Activated naive CD8-positive, alpha-beta T cell treated with anti-CD3 and anti-CD28 coated beads, Interleukin-2, amount 10 ng/mL, durations not matched to agents 7 days and 5 days (primary cell): ENCODE measurements at regions not wholly inside any gene's neighbourhood (a gene's known extent, or its start where the extent isn't known, plus 50 kb on each side); places are given as distances from the start of the nearest gene placed in this dataset.

Experiments
- ATAC-seq: fragments of 150-1000 bp; cut with Tn5 transposase; one replicate; pipeline ENCODE4 v1.10.0; 2021; ENCODE audit warnings: low read depth, moderate library complexity
- POLR2A ChIA-PET: fragments of 350-600 bp; sonication (Branson Sonifier 250); formaldehyde crosslinking; loops from one replicate; lab custom pipeline; 2021; ENCODE audit warnings: antibody characterized with exemption; lab: Charles Lee
- DNase-seq: peaks from one replicate; pipeline ENCODE4 v3.0.0; 2021
- H3K27ac Mint-ChIP-seq: one replicate; pipeline ENCODE4 v1.8.0; 2022; ENCODE audit warnings: mild to moderate bottlenecking, mixed read lengths
- H3K27me3 Mint-ChIP-seq: one replicate; pipeline ENCODE4 v1.8.0; 2022; ENCODE audit warnings: mild to moderate bottlenecking, moderate library complexity, mixed read lengths
- H3K36me3 Mint-ChIP-seq: one replicate; pipeline ENCODE4 v1.8.0; 2021; ENCODE audit warnings: mild to moderate bottlenecking, mixed read lengths
- H3K4me1 Mint-ChIP-seq: one replicate; pipeline ENCODE4 v1.8.0; 2021; ENCODE audit warnings: mixed read lengths
- H3K4me3 Mint-ChIP-seq: one replicate; pipeline ENCODE4 v1.8.0; 2022; ENCODE audit warnings: mild to moderate bottlenecking, moderate library complexity, mixed read lengths
- H3K9me3 Mint-ChIP-seq: one replicate; pipeline ENCODE4 v1.8.0; 2021; ENCODE audit warnings: mixed read lengths

- POLR2A ChIA-PET = no interaction called here
- DNase-seq (no peak), ATAC-seq (no peak)
- H3K36me3 Mint-ChIP-seq = no peaks in the 10 kb centered on the region
- H3K4me3 Mint-ChIP-seq = no peak overlapping the region
- H3K4me1 Mint-ChIP-seq = no peaks in the 10 kb centered on the region
- H3K27ac Mint-ChIP-seq = no peak overlapping the region
- H3K27me3 Mint-ChIP-seq = no peaks in the 10 kb centered on the region
- no peaks in the 10 kb centered on the region for H3K9me3 Mint-ChIP-seq
These were observed 270.2 kb upstream of the SYT4 start for GRCh38 chr18:43547456-43547855.

- Mint-ChIP-seq H3K27ac (no peak overlapping the region), H3K4me3 (no peak overlapping the region), H3K4me1 (no peaks in the 10 kb centered on the region), H3K36me3 (no peaks in the 10 kb centered on the region), H3K27me3 (no peaks in the 10 kb centered on the region), H3K9me3 (peaks cover 5% of the 10 kb centered on the region)
- ATAC-seq = no peak
- DNase-seq = no peak
- POLR2A ChIA-PET = no interaction called here
These were observed 282.2 kb upstream of the SYT4 start for GRCh38 chr18:43559507-43559906.

- Mint-ChIP-seq H3K9me3 (no peaks in the 10 kb centered on the region), H3K4me1 (no peaks in the 10 kb centered on the region), H3K4me3 (no peak overlapping the region), H3K36me3 (no peaks in the 10 kb centered on the region), H3K27ac (no peak overlapping the region), H3K27me3 (no peaks in the 10 kb centered on the region)
- ATAC-seq = no peak
- POLR2A ChIA-PET = no interaction called here
- DNase-seq = no peak
These were observed 286.5 kb upstream of the SYT4 start for GRCh38 chr18:43563780-43564179.

- no peak overlapping the region for H3K4me3 Mint-ChIP-seq
- no peaks in the 10 kb centered on the region for H3K36me3 Mint-ChIP-seq
- no peak for DNase-seq
- H3K9me3 Mint-ChIP-seq = no peaks in the 10 kb centered on the region
- no peaks in the 10 kb centered on the region for H3K4me1 Mint-ChIP-seq
- no peaks in the 10 kb centered on the region for H3K27me3 Mint-ChIP-seq
- POLR2A ChIA-PET = no interaction called here
- no peak for ATAC-seq
- H3K27ac Mint-ChIP-seq = no peak overlapping the region
These were observed 293.3 kb upstream of the SYT4 start for GRCh38 chr18:43570593-43570992.

- H3K4me3 Mint-ChIP-seq = no peak overlapping the region
- no peak for ATAC-seq
These were observed 293.9 kb upstream of the SYT4 start for GRCh38 chr18:43571078-43571689.

GRCh38 chr18:43572163-43572562 lies 294.9 kb upstream of the SYT4 start:
- H3K27me3 Mint-ChIP-seq = no peaks in the 10 kb centered on the region
- DNase-seq = no peak
- ATAC-seq = no peak
- H3K4me1 Mint-ChIP-seq = no peaks in the 10 kb centered on the region
- POLR2A ChIA-PET = no interaction called here
- H3K36me3 Mint-ChIP-seq = no peaks in the 10 kb centered on the region
- H3K4me3 Mint-ChIP-seq = no peak overlapping the region
- H3K9me3 Mint-ChIP-seq = no peaks in the 10 kb centered on the region
- H3K27ac Mint-ChIP-seq = no peak overlapping the region

More at GRCh38 chr18:43571078-43571689, 293.9 kb upstream of the SYT4 start:
- Mint-ChIP-seq H3K27ac (no peak overlapping the region), H3K9me3 (no peaks in the 10 kb centered on the region), H3K4me1 (no peaks in the 10 kb centered on the region), H3K27me3 (no peaks in the 10 kb centered on the region), H3K36me3 (no peaks in the 10 kb centered on the region)
- no peak for DNase-seq
- POLR2A ChIA-PET = no interaction called here

- H3K27ac Mint-ChIP-seq = no peak overlapping the region
- no peaks in the 10 kb centered on the region for H3K4me1 Mint-ChIP-seq
- peaks cover under 1% of the 10 kb centered on the region for H3K27me3 Mint-ChIP-seq
- H3K9me3 Mint-ChIP-seq = no peaks in the 10 kb centered on the region
- ATAC-seq = no peak
- POLR2A ChIA-PET = no interaction called here
- no peak for DNase-seq
- no peaks in the 10 kb centered on the region for H3K36me3 Mint-ChIP-seq
- H3K4me3 Mint-ChIP-seq = no peak overlapping the region
These were observed 297.7 kb upstream of the SYT4 start for GRCh38 chr18:43574974-43575373.

GRCh38 chr18:43578211-43578610 lies 300.9 kb upstream of the SYT4 start:
- DNase-seq = no peak
- POLR2A ChIA-PET = no interaction called here
- H3K4me1 Mint-ChIP-seq = no peaks in the 10 kb centered on the region

GRCh38 chr18:43578706-43579105 lies 301.4 kb upstream of the SYT4 start:
- Mint-ChIP-seq H3K27me3 (peaks cover 2% of the 10 kb centered on the region), H3K9me3 (no peaks in the 10 kb centered on the region), H3K27ac (no peak overlapping the region), H3K4me1 (no peaks in the 10 kb centered on the region), H3K4me3 (no peak overlapping the region), H3K36me3 (no peaks in the 10 kb centered on the region)
- DNase-seq (no peak), ATAC-seq (no peak)
- POLR2A ChIA-PET = no interaction called here

More at GRCh38 chr18:43578211-43578610, 300.9 kb upstream of the SYT4 start:
- Mint-ChIP-seq H3K27me3 (peaks cover 2% of the 10 kb centered on the region), H3K27ac (no peak overlapping the region), H3K4me3 (no peak overlapping the region), H3K9me3 (no peaks in the 10 kb centered on the region), H3K36me3 (no peaks in the 10 kb centered on the region)
- no peak for ATAC-seq

GRCh38 chr18:43581936-43582519 lies 304.7 kb upstream of the SYT4 start:
- no peaks in the 10 kb centered on the region for H3K36me3 Mint-ChIP-seq
- DNase-seq = no peak
- ATAC-seq = no peak
- H3K9me3 Mint-ChIP-seq = no peaks in the 10 kb centered on the region
- POLR2A ChIA-PET = no interaction called here
- no peak overlapping the region for H3K4me3 Mint-ChIP-seq
- H3K4me1 Mint-ChIP-seq = no peaks in the 10 kb centered on the region
- peaks cover 2% of the 10 kb centered on the region for H3K27me3 Mint-ChIP-seq
- no peak overlapping the region for H3K27ac Mint-ChIP-seq

- Mint-ChIP-seq H3K36me3 (no peaks in the 10 kb centered on the region), H3K9me3 (no peaks in the 10 kb centered on the region), H3K27me3 (no peaks in the 10 kb centered on the region), H3K4me3 (no peak overlapping the region), H3K27ac (no peak overlapping the region), H3K4me1 (no peaks in the 10 kb centered on the region)
- ATAC-seq (peak; percentile 30), DNase-seq (no peak)
- POLR2A ChIA-PET = no interaction called here
These were observed 310.4 kb upstream of the SYT4 start for GRCh38 chr18:43587538-43588153.

- H3K27ac Mint-ChIP-seq = no peak overlapping the region
- no peaks in the 10 kb centered on the region for H3K36me3 Mint-ChIP-seq
- DNase-seq (no peak), ATAC-seq (no peak)
- POLR2A ChIA-PET = no interaction called here
- no peaks in the 10 kb centered on the region for H3K4me1 Mint-ChIP-seq
- H3K27me3 Mint-ChIP-seq = no peaks in the 10 kb centered on the region
- no peaks in the 10 kb centered on the region for H3K9me3 Mint-ChIP-seq
- no peak overlapping the region for H3K4me3 Mint-ChIP-seq
These were observed 311.5 kb upstream of the SYT4 start for GRCh38 chr18:43588838-43589237.

- no peaks in the 10 kb centered on the region for H3K36me3 Mint-ChIP-seq
- no peaks in the 10 kb centered on the region for H3K9me3 Mint-ChIP-seq
- H3K4me3 Mint-ChIP-seq = no peak overlapping the region
- ATAC-seq (no peak), DNase-seq (no peak)
- no peaks in the 10 kb centered on the region for H3K4me1 Mint-ChIP-seq
- POLR2A ChIA-PET = no interaction called here
- H3K27ac Mint-ChIP-seq = no peak overlapping the region
- H3K27me3 Mint-ChIP-seq = no peaks in the 10 kb centered on the region
These were observed 312.4 kb upstream of the SYT4 start for GRCh38 chr18:43589611-43590151.
